ENCODE measurements at regions not wholly inside any gene's neighbourhood (a gene's known extent, or its start where the extent isn't known, plus 50 kb on each side); places are given as distances from the start of the nearest gene placed in this dataset.
"Not testable (repeated sequence)": the region's sequence is repeated elsewhere in the genome, so short reads cannot be mapped to it uniquely, and the experiment has no call there.

GRCh38 chr4:141347684-141348083, 127.0 kb downstream of the ZNF330 start:
- Mint-ChIP-seq H3K4me1 (no peaks in the 10 kb centered on the region), H3K27ac (no peak overlapping the region), H3K4me3 (no peak overlapping the region), H3K27me3 (peaks cover 9% of the 10 kb centered on the region), H3K36me3 (ENCODE audit: low read depth) (no peaks in the 10 kb centered on the region), H3K9me3 (ENCODE audit: low read depth) (no peaks in the 10 kb centered on the region)
- ATAC-seq (no peak), DNase-seq (no peak)
- ChIA-PET CTCF (no interaction called here), POLR2A (no interaction called here)
- intact Hi-C loops (cut with DNase I, micrococcal nuclease): loop anchor here (5.0 kb wide), 1 partner anchor 1500 kb away; the partner anchor contains the start of gene INPP4B (in 2 of the 2)

GRCh38 chr4:141348125-141348524, 127.4 kb downstream of the ZNF330 start:
- DNase-seq (no peak), ATAC-seq (no peak)
- CTCF ChIA-PET: no interaction called here
- Mint-ChIP-seq H3K36me3 (ENCODE audit: low read depth) (no peaks in the 10 kb centered on the region), H3K4me1 (no peaks in the 10 kb centered on the region), H3K27me3 (peaks cover 9% of the 10 kb centered on the region), H3K4me3 (no peak overlapping the region), H3K27ac (no peak overlapping the region), H3K9me3 (ENCODE audit: low read depth) (no peaks in the 10 kb centered on the region)
- intact Hi-C loops (cut with DNase I, micrococcal nuclease): loop anchor here (5.0 kb wide), 1 partner anchor 1499 kb away; the partner anchor contains the start of gene INPP4B (in 2 of the 2)
- POLR2A ChIA-PET: no interaction called here

- Mint-ChIP-seq H3K27ac (no peak overlapping the region), H3K9me3 (ENCODE audit: low read depth) (no peaks in the 10 kb centered on the region), H3K27me3 (peaks cover 7% of the 10 kb centered on the region), H3K4me3 (no peak overlapping the region), H3K4me1 (no peaks in the 10 kb centered on the region), H3K36me3 (ENCODE audit: low read depth) (no peaks in the 10 kb centered on the region)
- intact Hi-C loops (cut with DNase I, micrococcal nuclease): loop anchor here (5.0 kb wide), 1 partner anchor 1499 kb away; the partner anchor contains the start of gene INPP4B (in 2 of the 2)
- CTCF ChIA-PET: no interaction called here
- POLR2A ChIA-PET: no interaction called here
- ATAC-seq (no peak), DNase-seq (no peak)
Observed at GRCh38 chr4:141348573-141348972, 127.9 kb downstream of the ZNF330 start.

GRCh38 chr4:141349236-141349635, 128.5 kb downstream of the ZNF330 start:
- ChIA-PET POLR2A (no interaction called here), CTCF (no interaction called here)

GRCh38 chr4:141350122-141350905, 129.6 kb downstream of the ZNF330 start:
- ATAC-seq: no peak
- H3K9me3 Mint-ChIP-seq (ENCODE audit: low read depth): no peaks in the 10 kb centered on the region
- no peak for DNase-seq
- H3K27me3 Mint-ChIP-seq: peaks cover under 1% of the 10 kb centered on the region
- H3K4me3 Mint-ChIP-seq: no peak overlapping the region
- H3K36me3 Mint-ChIP-seq (ENCODE audit: low read depth): no peaks in the 10 kb centered on the region
- intact Hi-C loops (cut with DNase I, micrococcal nuclease): no loop called here
- CTCF ChIA-PET: no interaction called here
- H3K4me1 Mint-ChIP-seq: no peaks in the 10 kb centered on the region
- H3K27ac Mint-ChIP-seq: no peak overlapping the region
- POLR2A ChIA-PET: no interaction called here

More at GRCh38 chr4:141349236-141349635, 128.5 kb downstream of the ZNF330 start:
- H3K27me3 Mint-ChIP-seq: peaks cover 2% of the 10 kb centered on the region
- H3K4me1 Mint-ChIP-seq: no peaks in the 10 kb centered on the region
- no peak for ATAC-seq
- intact Hi-C loops (cut with DNase I, micrococcal nuclease): loop anchor here (5.0 kb wide), 1 partner anchor 1498 kb away; the partner anchor contains the start of gene INPP4B (in 2 of the 2)
- no peak for DNase-seq
- no peaks in the 10 kb centered on the region for H3K36me3 Mint-ChIP-seq (ENCODE audit: low read depth)
- no peak overlapping the region for H3K4me3 Mint-ChIP-seq
- H3K9me3 Mint-ChIP-seq (ENCODE audit: low read depth): no peaks in the 10 kb centered on the region
- no peak overlapping the region for H3K27ac Mint-ChIP-seq

GRCh38 chr4:141352331-141352730, 131.6 kb downstream of the ZNF330 start:
- no peaks in the 10 kb centered on the region for H3K36me3 Mint-ChIP-seq (ENCODE audit: low read depth)
- no peak for ATAC-seq
- H3K4me3 Mint-ChIP-seq: no peak overlapping the region
- H3K4me1 Mint-ChIP-seq: no peaks in the 10 kb centered on the region
- intact Hi-C loops (cut with DNase I, micrococcal nuclease): no loop called here
- no peaks in the 10 kb centered on the region for H3K27me3 Mint-ChIP-seq
- no peak overlapping the region for H3K27ac Mint-ChIP-seq
- CTCF ChIA-PET: no interaction called here
- no peak for DNase-seq
- POLR2A ChIA-PET: no interaction called here
- no peaks in the 10 kb centered on the region for H3K9me3 Mint-ChIP-seq (ENCODE audit: low read depth)

GRCh38 chr4:141352909-141353525, 132.3 kb downstream of the ZNF330 start:
- Mint-ChIP-seq H3K9me3 (ENCODE audit: low read depth) (no peaks in the 10 kb centered on the region), H3K27me3 (no peaks in the 10 kb centered on the region), H3K27ac (no peak overlapping the region), H3K4me3 (no peak overlapping the region), H3K36me3 (ENCODE audit: low read depth) (no peaks in the 10 kb centered on the region), H3K4me1 (no peaks in the 10 kb centered on the region)
- DNase-seq: no peak
- ChIA-PET POLR2A (no interaction called here), CTCF (interaction anchor here (0.7 kb wide), 1 partner anchor 760 kb away, joined by 3 read pairs; no protein-coding TSS in a partner anchor)
- no peak for ATAC-seq
- intact Hi-C loops (cut with DNase I, micrococcal nuclease): no loop called here

- ChIA-PET CTCF (no interaction called here), POLR2A (no interaction called here)
- ATAC-seq (no peak), DNase-seq (no peak)
- H3K27me3 Mint-ChIP-seq: peaks cover 6% of the 10 kb centered on the region
- H3K36me3 Mint-ChIP-seq (ENCODE audit: low read depth): no peaks in the 10 kb centered on the region
- no peak overlapping the region for H3K27ac Mint-ChIP-seq
- no peak overlapping the region for H3K4me3 Mint-ChIP-seq
- no peaks in the 10 kb centered on the region for H3K4me1 Mint-ChIP-seq
- peaks cover 3% of the 10 kb centered on the region for H3K9me3 Mint-ChIP-seq (ENCODE audit: low read depth)
- intact Hi-C loops (cut with DNase I, micrococcal nuclease): no loop called here
Observed at GRCh38 chr4:141356321-141356962, 135.7 kb downstream of the ZNF330 start.

- no peaks in the 10 kb centered on the region for H3K4me1 Mint-ChIP-seq
- ATAC-seq (no peak), DNase-seq (no peak)
- intact Hi-C loops (cut with DNase I, micrococcal nuclease): no loop called here
- H3K4me3 Mint-ChIP-seq: no peak overlapping the region
- H3K9me3 Mint-ChIP-seq (ENCODE audit: low read depth): peaks cover 3% of the 10 kb centered on the region
- peaks cover 6% of the 10 kb centered on the region for H3K27me3 Mint-ChIP-seq
- no peaks in the 10 kb centered on the region for H3K36me3 Mint-ChIP-seq (ENCODE audit: low read depth)
- no peak overlapping the region for H3K27ac Mint-ChIP-seq
- CTCF ChIA-PET: interaction anchor here (0.7 kb wide), 1 partner anchor 482 kb away, joined by 3 read pairs; no protein-coding TSS in a partner anchor
- POLR2A ChIA-PET: no interaction called here
Observed at GRCh38 chr4:141356963-141357335, 136.3 kb downstream of the ZNF330 start.

- H3K4me1 Mint-ChIP-seq; H3K9me3 Mint-ChIP-seq (ENCODE audit: low read depth); H3K4me3 Mint-ChIP-seq; H3K36me3 Mint-ChIP-seq (ENCODE audit: low read depth); DNase-seq; H3K27ac Mint-ChIP-seq; POLR2A ChIA-PET; intact Hi-C loops (cut with DNase I, micrococcal nuclease); H3K27me3 Mint-ChIP-seq; ATAC-seq; CTCF ChIA-PET: not testable (repeated sequence)
Observed at GRCh38 chr4:141368241-141368640, 147.5 kb downstream of the ZNF330 start.

- Mint-ChIP-seq H3K27me3 (peaks cover 5% of the 10 kb centered on the region), H3K9me3 (ENCODE audit: low read depth) (peaks cover 5% of the 10 kb centered on the region), H3K27ac (no peak overlapping the region), H3K4me3 (no peak overlapping the region), H3K4me1 (no peaks in the 10 kb centered on the region), H3K36me3 (ENCODE audit: low read depth) (no peaks in the 10 kb centered on the region)
- intact Hi-C loops (cut with DNase I, micrococcal nuclease): no loop called here
- ATAC-seq (no peak), DNase-seq (no peak)
- ChIA-PET POLR2A (no interaction called here), CTCF (no interaction called here)
Observed at GRCh38 chr4:141371206-141371605, 150.5 kb downstream of the ZNF330 start.

GRCh38 chr4:141375855-141376254, 155.2 kb downstream of the ZNF330 start:
- intact Hi-C loops (cut with DNase I, micrococcal nuclease): no loop called here
- Mint-ChIP-seq H3K27ac (no peak overlapping the region), H3K27me3 (peaks cover 5% of the 10 kb centered on the region), H3K4me1 (no peaks in the 10 kb centered on the region), H3K9me3 (ENCODE audit: low read depth) (peaks cover 5% of the 10 kb centered on the region), H3K36me3 (ENCODE audit: low read depth) (no peaks in the 10 kb centered on the region), H3K4me3 (no peak overlapping the region)
- POLR2A ChIA-PET: no interaction called here
- ATAC-seq (no peak), DNase-seq (no peak)
- CTCF ChIA-PET: no interaction called here
